Neural cell (in vitro differentiated cells): ENCODE measurements at regions not wholly inside any gene's neighbourhood (a gene's known extent, or its start where the extent isn't known, plus 50 kb on each side); places are given as distances from the start of the nearest gene placed in this dataset.

Source experiments
- CTCF ChIP-seq: fragments of 450-650 bp; IDR thresholded peaks from 2 replicates; pipeline ENCODE4 v1.5.1; 2014; ENCODE audit warnings: antibody characterized with exemption, mild to moderate bottlenecking, moderate library complexity; ENCODE audit not compliant: poor library complexity, severe bottlenecking
- EZH2 ChIP-seq: fragments of 200-600, 300-800 bp; shearing (Covaris generic), sonication (generic); IDR thresholded peaks from 2 replicates; pipeline ENCODE4 v1.6.1; 2014; ENCODE audit warnings: antibody characterized with exemption, low read length, borderline replicate concordance, mild to moderate bottlenecking; ENCODE audit not compliant: insufficient read depth, poor library complexity, severe bottlenecking
- POLR2AphosphoS5 ChIP-seq: IDR thresholded peaks from 2 replicates; pipeline ENCODE4 v1.6.1; 2012

GRCh38 chr4:153095448-153096204 lies 108.6 kb upstream of the TRIM2 start:
- no peak for TF ChIP-seq POLR2AphosphoS5
- TF ChIP-seq CTCF = no peak
- TF ChIP-seq EZH2 = no peak
